Gastrocnemius medialis (tissue), 4 donors: ENCODE measurements at regions not wholly inside any gene's neighbourhood (a gene's known extent, or its start where the extent isn't known, plus 50 kb on each side); places are given as distances from the start of the nearest gene placed in this dataset.

Experiments
- CTCF ChIP-seq, 5 experiments: fragments of 450-650 bp in 3 of 5; fragments of 200-600 bp in 2 of 5; sonication (generic) in 2 of 5; IDR thresholded peaks in 4 of 5; conservative IDR thresholded peaks in 1 of 5; 1 replicate in 4 of 5; 2 replicates in 1 of 5; pipeline ENCODE4 v1.5.1; 2016 to 2019; ENCODE audit warnings: antibody characterized with exemption in 5 of 5, mild to moderate bottlenecking in 3 of 5, moderate library complexity in 3 of 5
- POLR2A ChIP-seq, 2 donors: fragments of 450-650 bp; IDR thresholded peaks; one replicate each; pipeline ENCODE4 v1.6.1; 2017; ENCODE audit warnings: antibody characterized with exemption in 2 of 2, mild to moderate bottlenecking in 2 of 2, moderate library complexity in 2 of 2

- no peak for TF ChIP-seq CTCF (IDR thresholded peaks at IDR 0.05 in 4 of 5, conservative IDR thresholded peaks at IDR 0.05 in 1 of 5)
- no peak for TF ChIP-seq POLR2A (IDR thresholded peaks at IDR 0.05)
Observed at GRCh38 chr15:70480196-70480856, 283.0 kb downstream of the UACA start.
